HepG2 (cell line): ENCODE measurements at regions not wholly inside any gene's neighbourhood (a gene's known extent, or its start where the extent isn't known, plus 50 kb on each side); places are given as distances from the start of the nearest gene placed in this dataset.

Experiments
- ATAC-seq: fragments of 200-7000 bp; cut with Tn5 transposase; 3 replicates; pipeline ENCODE4 v1.9.1; 2020; ENCODE audit warnings: mild to moderate bottlenecking, moderate library complexity
- BruUV-seq: library from RNA; stranded (reverse); fragments of 400-500 nt; replicated peaks from 2 replicates; lab custom pipeline; 2021; lab: Mats Ljungman, UMichigan
- CTCF ChIA-PET: fragments of 300-600 bp; formaldehyde crosslinking; extraction: SDS; loops from one replicate; lab custom pipeline; 2021; ENCODE audit warnings: low total read pairs, inconsistent platforms, low intra/inter-chr PET ratio; lab: Yijun Ruan, JAX
- POLR2A ChIA-PET: fragments of 350-600 bp; sonication (Branson Sonifier 250); formaldehyde crosslinking; loops from one replicate; lab custom pipeline; 2020; ENCODE audit warnings: antibody characterized with exemption, inconsistent platforms; lab: Yijun Ruan, JAX
- DNase-seq: peaks from one replicate; pipeline ENCODE4 v3.0.0-alpha.2; 2015; ENCODE audit warnings: low spot score
- FAIRE-seq: peaks from 3 replicates; lab custom pipeline; 2011; peaks lifted over from hg19 to GRCh38; lab: Jason Lieb, UNC
- H2AFZ ChIP-seq: one replicate; pipeline ENCODE4 v1.6.1; 2011; ENCODE audit warnings: low read length, inconsistent platforms
- H3K27ac ChIP-seq: fragments of 300-600 bp; 3 replicates; pipeline ENCODE4 v1.8.0; 2011; ENCODE audit warnings: mixed run types, mild to moderate bottlenecking, mixed read lengths, low read length, inconsistent platforms; ENCODE audit not compliant: insufficient read depth; ENCODE audit errors: extremely low read length
- H3K27me3 ChIP-seq, 2 experiments: fragments of 200-600 bp in 1 of 2; 2 replicates in 1 of 2; 3 replicates in 1 of 2; pipeline versions ENCODE4 v1.6.0 to v1.8.0; 2011; ENCODE audit warnings: low read length in 2 of 2, mild to moderate bottlenecking in 2 of 2, moderate library complexity in 2 of 2, inconsistent platforms in 1 of 2; ENCODE audit not compliant: insufficient read depth in 2 of 2, control insufficient read depth in 1 of 2
- H3K36me3 ChIP-seq, 2 experiments: fragments of 200-600 bp in 1 of 2; replicated peaks in 1 of 2; 2 replicates in 1 of 2; 3 replicates in 1 of 2; pipeline versions ENCODE4 v1.5.1 to v1.8.0; 2011; ENCODE audit warnings: low read length in 2 of 2, inconsistent platforms in 1 of 2; ENCODE audit not compliant: insufficient read depth in 2 of 2, control insufficient read depth in 1 of 2
- H3K4me1 ChIP-seq: 2 replicates; pipeline ENCODE4 v1.5.1; 2012; ENCODE audit warnings: low read length, inconsistent platforms; ENCODE audit not compliant: insufficient read depth
- H3K4me2 ChIP-seq: 2 replicates; pipeline ENCODE4 v1.6.0; 2011; ENCODE audit warnings: low read depth, low read length, inconsistent platforms
- H3K4me3 ChIP-seq, 3 experiments: fragments of 200-600 bp in 1 of 3; sonication (generic), shearing (Covaris generic) in 1 of 3; replicated peaks in 1 of 3; 2 replicates each; pipeline ENCODE4 v1.5.1; 2011 to 2016; ENCODE audit warnings: low read length in 3 of 3, inconsistent platforms in 2 of 3, low read depth in 2 of 3, mild to moderate bottlenecking in 2 of 3, control low read depth in 1 of 3, mixed read lengths in 1 of 3; ENCODE audit not compliant: insufficient read depth in 1 of 3
- H3K79me2 ChIP-seq: one replicate; pipeline ENCODE4 v1.6.1; 2011; ENCODE audit warnings: low read length, inconsistent platforms; ENCODE audit not compliant: insufficient read depth
- H3K9ac ChIP-seq: 2 replicates; pipeline ENCODE4 v1.6.0; 2011; ENCODE audit warnings: mild to moderate bottlenecking, low read depth, low read length, inconsistent platforms; ENCODE audit not compliant: insufficient read depth
- H3K9me3 ChIP-seq: 2 replicates; pipeline ENCODE4 v1.5.1; 2012; ENCODE audit warnings: mild to moderate bottlenecking, low read length
- H4K20me1 ChIP-seq: 2 replicates; pipeline ENCODE4 v1.6.0; 2011; ENCODE audit warnings: inconsistent platforms, mild to moderate bottlenecking, low read length, moderate library complexity; ENCODE audit not compliant: insufficient read depth
- RARG ChIP-seq: sonication (generic); formaldehyde crosslinking; IDR thresholded peaks from 2 replicates; pipeline ENCODE4 v1.4.0; 2020; ENCODE audit warnings: low read depth, mild to moderate bottlenecking, missing genetic modification reagents
- TCF12 ChIP-seq, 2 experiments: fragments of 450-650 bp in 1 of 2; sonication (generic) in 1 of 2; formaldehyde crosslinking in 1 of 2; IDR thresholded peaks; 2 replicates each; pipeline versions ENCODE4 v1.6.1 to v1.8.0; 2017 to 2022; ENCODE audit warnings: antibody characterized with exemption in 1 of 2, mild to moderate bottlenecking in 1 of 2, missing genetic modification reagents in 1 of 2, moderate library complexity in 1 of 2
- YY1 ChIP-seq: IDR thresholded peaks from 2 replicates; pipeline ENCODE4 v1.6.1; 2011; ENCODE audit warnings: low read length, low read depth, moderate library complexity, mild to moderate bottlenecking; ENCODE audit not compliant: insufficient read depth, insufficient replicate concordance
- ZNF207 ChIP-seq: fragments of 450-650 bp; IDR thresholded peaks from 2 replicates; pipeline ENCODE4 v1.6.1; 2016; ENCODE audit warnings: antibody characterized with exemption, borderline replicate concordance
- ZNF382 ChIP-seq: sonication (generic); formaldehyde crosslinking; IDR thresholded peaks from 2 replicates; pipeline ENCODE4 v1.5.0; 2020; ENCODE audit warnings: missing genetic modification reagents, mild to moderate bottlenecking, borderline replicate concordance
- ZNF605 ChIP-seq: sonication (generic); formaldehyde crosslinking; IDR thresholded peaks from 2 replicates; pipeline ENCODE4 v1.8.0; 2022; ENCODE audit warnings: mild to moderate bottlenecking, missing genetic modification reagents
- WGBS: methylation state at CpG from one replicate; pipeline ENCODE4 v1.1.6; 2017; ENCODE audit warnings: low lambda C conversion rate; 5-methylcytosine and 5-hydroxymethylcytosine counted together
- in situ Hi-C: cut with HindIII; loops from 2 replicates; pipeline ENCODE4 v1.10.0; 2017; ENCODE audit warnings: low pct_unique_long_range_greater_than_20kb; ENCODE audit not compliant: extremely low pct_ligation_motif_present
- intact Hi-C: fragments of 100-400 bp; cut with micrococcal nuclease; formaldehyde crosslinking; loops from one replicate; pipeline ENCODE4 v1.10.0; 2022; ENCODE audit not compliant: unreplicated experiment
- TF ChIP-seq, protein P1 (sequence below): sonication (generic); formaldehyde crosslinking; IDR thresholded peaks from 2 replicates; pipeline ENCODE4 v1.8.0; 2022; ENCODE audit warnings: mild to moderate bottlenecking, missing genetic modification reagents; ENCODE audit not compliant: insufficient replicate concordance

DNA sequence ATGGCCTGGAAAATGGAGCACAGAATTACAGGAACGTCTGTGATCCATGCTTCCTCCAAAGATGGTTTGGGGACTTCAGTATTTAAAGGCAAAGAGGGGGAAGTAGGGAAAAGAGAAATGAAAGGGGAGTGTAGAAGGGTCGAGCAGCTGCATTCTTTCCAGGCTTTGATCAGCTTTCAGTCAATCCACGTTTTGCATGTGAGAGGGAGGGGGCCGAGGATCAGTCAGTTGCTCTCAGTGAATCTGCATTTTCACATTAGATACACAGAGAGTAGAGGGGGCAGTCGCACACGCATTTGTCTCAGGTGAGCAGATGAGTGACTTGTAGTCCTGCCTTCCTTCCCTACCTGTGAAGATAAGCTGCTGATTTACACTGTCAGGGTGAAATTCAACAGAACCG lies 78.8 kb downstream of the FOXF2 start (continued):
- TF ChIP-seq YY1 (no peak), ZNF382 (CRISPR knock-in tag) (no peak), TCF12 (IDR thresholded peaks at IDR 0.05) (no peak), TCF12 (CRISPR knock-in tag; IDR thresholded peaks at IDR 0.05) (no peak)
- TF ChIP-seq, protein P1, sequence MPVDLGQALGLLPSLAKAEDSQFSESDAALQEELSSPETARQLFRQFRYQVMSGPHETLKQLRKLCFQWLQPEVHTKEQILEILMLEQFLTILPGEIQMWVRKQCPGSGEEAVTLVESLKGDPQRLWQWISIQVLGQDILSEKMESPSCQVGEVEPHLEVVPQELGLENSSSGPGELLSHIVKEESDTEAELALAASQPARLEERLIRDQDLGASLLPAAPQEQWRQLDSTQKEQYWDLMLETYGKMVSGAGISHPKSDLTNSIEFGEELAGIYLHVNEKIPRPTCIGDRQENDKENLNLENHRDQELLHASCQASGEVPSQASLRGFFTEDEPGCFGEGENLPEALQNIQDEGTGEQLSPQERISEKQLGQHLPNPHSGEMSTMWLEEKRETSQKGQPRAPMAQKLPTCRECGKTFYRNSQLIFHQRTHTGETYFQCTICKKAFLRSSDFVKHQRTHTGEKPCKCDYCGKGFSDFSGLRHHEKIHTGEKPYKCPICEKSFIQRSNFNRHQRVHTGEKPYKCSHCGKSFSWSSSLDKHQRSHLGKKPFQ = no peak
- TF ChIP-seq, all 625 proteins: peak for 0

DNA sequence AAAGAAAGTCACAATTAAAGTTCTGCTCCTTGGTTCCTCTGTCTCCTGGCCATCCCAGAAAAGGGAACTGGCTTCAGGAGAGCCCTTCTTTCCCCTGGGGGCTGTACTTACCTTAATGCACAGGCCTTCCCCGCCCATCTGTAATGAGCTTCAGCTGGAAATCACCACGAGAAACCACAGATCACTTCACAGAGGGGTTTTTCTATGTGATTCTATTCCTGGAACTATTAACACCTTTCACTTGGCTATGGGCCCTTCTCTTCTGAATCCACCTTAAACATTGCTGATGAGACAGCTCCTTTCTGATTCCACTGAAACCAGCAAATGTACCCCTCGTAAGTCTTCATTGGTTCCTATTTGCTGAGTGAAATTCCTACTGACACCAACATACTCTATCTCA lies 80.7 kb downstream of the FOXF2 start:
- no peak overlapping the region for H3K4me2 ChIP-seq
- ATAC-seq = no peak
- no peak overlapping the region for H3K27ac ChIP-seq
- DNase-seq = no peak
- H3K27me3 ChIP-seq = peaks cover 0 to 36% of the 10 kb centered on the region in 2 experiments; a peak in 4 of 5 replicates
- in situ Hi-C loops (no loop called here), intact Hi-C loops (no loop called here)
- no peaks in the 10 kb centered on the region for H3K9me3 ChIP-seq
- no peak for FAIRE-seq
- ChIA-PET CTCF (no interaction called here), POLR2A (no interaction called here)
- BruUV-seq = no TSS peak
- H4K20me1 ChIP-seq = no peaks in the 10 kb centered on the region
- TF ChIP-seq ZNF207 (no peak), ZNF605 (no peak), RARG (CRISPR knock-in tag) (no peak)
- H3K9ac ChIP-seq = no peak overlapping the region
- no peaks in the 10 kb centered on the region for H3K79me2 ChIP-seq
- no peaks in the 10 kb centered on the region for H3K36me3 ChIP-seq
- H2AFZ ChIP-seq = no peak overlapping the region
- no peaks in the 10 kb centered on the region for H3K4me1 ChIP-seq
- H3K4me3 ChIP-seq = no peak overlapping the region
- WGBS = 3% methylated on average over 3 of the region's 3 CpGs
